GM12878 (cell line): ENCODE measurements at regions not wholly inside any gene's neighbourhood (a gene's known extent, or its start where the extent isn't known, plus 50 kb on each side); places are given as distances from the start of the nearest gene placed in this dataset.

Experiments used
- CEBPB ChIP-seq, 2 experiments: fragments of 150-350 bp in 1 of 2; IDR thresholded peaks; 2 replicates each; pipeline ENCODE4 v1.6.1; 2012 to 2014; ENCODE audit warnings: low read depth in 2 of 2, low read length in 2 of 2, borderline replicate concordance in 1 of 2, inconsistent platforms in 1 of 2
- CHD4 ChIP-seq: fragments of 200-600 bp; sonication (generic); IDR thresholded peaks from 2 replicates; pipeline ENCODE4 v1.6.1; 2016; ENCODE audit warnings: mild to moderate bottlenecking
- CREB1 ChIP-seq: IDR thresholded peaks from 2 replicates; pipeline ENCODE4 v1.6.1; 2012; ENCODE audit warnings: low read depth, mild to moderate bottlenecking, inconsistent platforms
- DPF2 ChIP-seq: fragments of 450-650 bp; IDR thresholded peaks from 2 replicates; pipeline ENCODE4 v1.6.1; 2017; ENCODE audit warnings: mild to moderate bottlenecking
- FOXK2 ChIP-seq: fragments of 450-650 bp; IDR thresholded peaks from 2 replicates; pipeline ENCODE4 v1.6.1; 2017; ENCODE audit warnings: mild to moderate bottlenecking, moderate library complexity
- HDAC2 ChIP-seq: fragments of 200-600 bp; sonication (generic); IDR thresholded peaks from 2 replicates; pipeline ENCODE4 v1.6.1; 2017
- JUND ChIP-seq: IDR thresholded peaks from 2 replicates; pipeline ENCODE4 v1.6.1; 2012; ENCODE audit warnings: low read depth, mild to moderate bottlenecking, low read length, improper control_type of control experiment, moderate library complexity
- KDM1A ChIP-seq: fragments of 200-600 bp; sonication (generic); IDR thresholded peaks from 2 replicates; pipeline ENCODE4 v1.6.1; 2016; ENCODE audit warnings: borderline replicate concordance
- NFYB ChIP-seq: IDR thresholded peaks from 2 replicates; pipeline ENCODE4 v1.6.1; 2011; ENCODE audit warnings: low read depth, mild to moderate bottlenecking, low read length, improper control_type of control experiment, moderate library complexity; ENCODE audit not compliant: insufficient read depth
- POLR2AphosphoS2 ChIP-seq: IDR thresholded peaks from 2 replicates; pipeline ENCODE4 v1.6.1; 2011; ENCODE audit warnings: low read depth, mild to moderate bottlenecking, low read length, improper control_type of control experiment, moderate library complexity
- RELA ChIP-seq: fragments of 450-650 bp; IDR thresholded peaks from 2 replicates; pipeline ENCODE4 v1.8.0; 2014; ENCODE audit warnings: borderline replicate concordance; ENCODE audit not compliant: partially characterized antibody
- SMARCA5 ChIP-seq: fragments of 450-650 bp; IDR thresholded peaks from 2 replicates; pipeline ENCODE4 v1.6.1; 2017; ENCODE audit warnings: mild to moderate bottlenecking
- YBX1 ChIP-seq: fragments of 450-650 bp; IDR thresholded peaks from 2 replicates; pipeline ENCODE4 v1.6.1; 2016; ENCODE audit warnings: antibody characterized with exemption
- ZZZ3 ChIP-seq: IDR thresholded peaks from 2 replicates; pipeline ENCODE4 v1.6.1; 2011; ENCODE audit warnings: low read depth; ENCODE audit not compliant: control insufficient read depth, insufficient read length
- TF ChIP-seq, protein P1 (sequence below): IDR thresholded peaks from 2 replicates; pipeline ENCODE4 v1.6.1; 2011; ENCODE audit warnings: mild to moderate bottlenecking, low read depth, low read length, moderate library complexity; ENCODE audit not compliant: insufficient replicate concordance
- TF ChIP-seq, protein P2 (sequence below): fragments of 450-650 bp; IDR thresholded peaks from 2 replicates; pipeline ENCODE4 v1.6.1; 2017; ENCODE audit warnings: borderline replicate concordance

DNA sequence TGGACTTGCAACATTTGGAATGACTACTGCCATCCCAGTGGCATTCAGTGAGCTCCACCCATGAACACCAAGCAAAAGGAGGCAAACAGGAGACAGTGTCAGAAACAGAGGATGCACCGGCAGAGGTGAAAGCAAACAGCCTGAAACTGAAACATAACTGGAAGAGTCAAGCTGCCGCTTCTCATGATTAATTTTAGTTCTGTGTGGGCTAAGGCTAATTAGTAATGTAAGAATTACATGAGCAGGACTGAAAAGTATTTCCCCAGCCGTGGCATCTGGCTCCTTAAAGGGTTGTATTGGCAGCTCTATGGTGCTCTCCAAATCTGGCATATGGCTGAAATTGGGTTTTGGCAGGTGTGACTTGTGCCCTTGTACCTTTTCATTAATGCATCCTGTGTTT is 1108.1 kb downstream of the TSN start (continued):
- TF ChIP-seq, protein P1, sequence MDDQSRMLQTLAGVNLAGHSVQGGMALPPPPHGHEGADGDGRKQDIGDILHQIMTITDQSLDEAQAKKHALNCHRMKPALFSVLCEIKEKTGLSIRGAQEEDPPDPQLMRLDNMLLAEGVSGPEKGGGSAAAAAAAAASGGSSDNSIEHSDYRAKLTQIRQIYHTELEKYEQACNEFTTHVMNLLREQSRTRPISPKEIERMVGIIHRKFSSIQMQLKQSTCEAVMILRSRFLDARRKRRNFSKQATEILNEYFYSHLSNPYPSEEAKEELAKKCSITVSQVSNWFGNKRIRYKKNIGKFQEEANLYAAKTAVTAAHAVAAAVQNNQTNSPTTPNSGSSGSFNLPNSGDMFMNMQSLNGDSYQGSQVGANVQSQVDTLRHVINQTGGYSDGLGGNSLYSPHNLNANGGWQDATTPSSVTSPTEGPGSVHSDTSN = peak; percentile 50
- TF ChIP-seq HDAC2 (no peak), YBX1 (no peak), NFYB (no peak), POLR2AphosphoS2 (no peak), ZZZ3 (no peak), SMARCA5 (peak; percentile 84), JUND (no peak), DPF2 (peak; percentile 64), CHD4 (no peak), FOXK2 (no peak), CREB1 (no peak), KDM1A (no peak), RELA (no peak), CEBPB (IDR thresholded peaks at IDR 0.05; ENCODE audit: borderline replicate concordance in 1 of 2, low read depth in 2 of 2, low read length in 2 of 2) (no peak)
- TF ChIP-seq, protein P2, sequence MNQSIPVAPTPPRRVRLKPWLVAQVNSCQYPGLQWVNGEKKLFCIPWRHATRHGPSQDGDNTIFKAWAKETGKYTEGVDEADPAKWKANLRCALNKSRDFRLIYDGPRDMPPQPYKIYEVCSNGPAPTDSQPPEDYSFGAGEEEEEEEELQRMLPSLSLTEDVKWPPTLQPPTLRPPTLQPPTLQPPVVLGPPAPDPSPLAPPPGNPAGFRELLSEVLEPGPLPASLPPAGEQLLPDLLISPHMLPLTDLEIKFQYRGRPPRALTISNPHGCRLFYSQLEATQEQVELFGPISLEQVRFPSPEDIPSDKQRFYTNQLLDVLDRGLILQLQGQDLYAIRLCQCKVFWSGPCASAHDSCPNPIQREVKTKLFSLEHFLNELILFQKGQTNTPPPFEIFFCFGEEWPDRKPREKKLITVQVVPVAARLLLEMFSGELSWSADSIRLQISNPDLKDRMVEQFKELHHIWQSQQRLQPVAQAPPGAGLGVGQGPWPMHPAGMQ = no peak
